Transverse colon (tissue), 4 donors: ENCODE measurements at regions not wholly inside any gene's neighbourhood (a gene's known extent, or its start where the extent isn't known, plus 50 kb on each side); places are given as distances from the start of the nearest gene placed in this dataset.

Source experiments
- DNase-seq: peaks from one replicate; pipeline ENCODE4 v3.0.0-alpha.2; 2019
- H3K27ac ChIP-seq, 4 donors: fragments of 200-600 bp; sonication (generic); 2 replicates each; pipeline ENCODE4 v1.5.1; 2016 to 2018; ENCODE audit warnings: inconsistent platforms in 4 of 4
- H3K27me3 ChIP-seq: fragments of 200-600 bp; sonication (generic); 2 replicates; pipeline ENCODE4 v1.5.1; 2017; ENCODE audit warnings: inconsistent platforms
- H3K36me3 ChIP-seq, 4 donors: fragments of 200-600 bp; sonication (generic); 2 replicates each; pipeline ENCODE4 v1.5.1; 2017 to 2019; ENCODE audit warnings: inconsistent platforms in 4 of 4
- H3K4me1 ChIP-seq, 4 donors: fragments of 200-600 bp; sonication (generic); 2 replicates each; pipeline ENCODE4 v1.5.1; 2017 to 2020; ENCODE audit warnings: inconsistent platforms in 4 of 4
- H3K4me3 ChIP-seq, 4 donors: fragments of 200-600 bp; sonication (generic); 1 replicate in 1 of 4; 2 replicates in 3 of 4; pipeline versions ENCODE4 v1.5.1 to v1.6.1; 2017 to 2019; ENCODE audit warnings: inconsistent platforms in 4 of 4
- H3K9me3 ChIP-seq, 2 donors: fragments of 200-600 bp; sonication (generic); 2 replicates each; pipeline ENCODE4 v1.5.1; 2017 to 2019; ENCODE audit warnings: inconsistent platforms in 2 of 2
- CTCF ChIP-seq, 5 experiments: fragments of 200-600 bp in 3 of 5; fragments of 450-650 bp in 2 of 5; sonication (generic) in 3 of 5; IDR thresholded peaks; 1 replicate in 2 of 5; 2 replicates in 3 of 5; pipeline ENCODE4 v1.5.1; 2016 to 2017; ENCODE audit warnings: antibody characterized with exemption in 5 of 5, inconsistent platforms in 3 of 5, mild to moderate bottlenecking in 2 of 5, moderate library complexity in 1 of 5
- EP300 ChIP-seq: sonication (generic); formaldehyde crosslinking; IDR thresholded peaks from one replicate; pipeline ENCODE4 v1.6.1; 2017; ENCODE audit warnings: antibody characterized with exemption, low read depth
- POLR2A ChIP-seq: fragments of 450-650 bp; IDR thresholded peaks from one replicate; pipeline ENCODE4 v1.6.1; 2016; ENCODE audit warnings: antibody characterized with exemption, mild to moderate bottlenecking, moderate library complexity
- POLR2AphosphoS5 ChIP-seq, 3 donors: sonication (generic); formaldehyde crosslinking; IDR thresholded peaks; one replicate each; pipeline ENCODE4 v1.6.1; 2016; ENCODE audit warnings: antibody characterized with exemption in 3 of 3
- WGBS, 2 donors: methylation state at CpG; one replicate each; pipeline ENCODE4 v1.1.5; 2018; ENCODE audit warnings: low coverage in 1 of 2; 5-methylcytosine and 5-hydroxymethylcytosine counted together
- in situ Hi-C, 4 donors: fragments of 200-750 bp; cut with MboI; loops; one replicate each; pipeline versions ENCODE4 v1.15.0 to v1.15.1; 2017; ENCODE audit warnings: low sequenced_read_pairs in 3 of 4, low pct_ligation_motif_present in 1 of 4, low pct_unique_long_range_greater_than_20kb in 1 of 4
- intact Hi-C: fragments of 100-400 bp; cut with DNase I; formaldehyde crosslinking; loops from one replicate; pipeline ENCODE4 v1.15.1; 2023; ENCODE audit warnings: low total_unique reads

GRCh38 chr15:91376038-91376437, 276.0 kb downstream of the SV2B start:
- in situ Hi-C loops, result no loop called here
- Histone ChIP-seq H3K27me3 (peaks cover 6% of the 10 kb centered on the region), H3K36me3 (no peaks in the 10 kb centered on the region), H3K4me3 (no peak overlapping the region), H3K9me3 (no peaks in the 10 kb centered on the region), H3K4me1 (no peaks in the 10 kb centered on the region), H3K27ac (no peak overlapping the region)
- intact Hi-C loops, result no loop called here
- no peak for TF ChIP-seq CTCF (IDR thresholded peaks at IDR 0.05)
- no peak for TF ChIP-seq POLR2AphosphoS5 (IDR thresholded peaks at IDR 0.05)
- TF ChIP-seq POLR2A, result no peak
- TF ChIP-seq EP300, result no peak
- DNase-seq, result no peak
- WGBS, 2 donors, result 63 to 69% methylated on average over 12 of the region's 12 CpGs

- H3K27ac ChIP-seq, result no peak overlapping the region
- no peaks in the 10 kb centered on the region for H3K27me3 ChIP-seq
- TF ChIP-seq POLR2A (no peak), POLR2AphosphoS5 (IDR thresholded peaks at IDR 0.05) (no peak), CTCF (IDR thresholded peaks at IDR 0.05) (no peak), EP300 (no peak)
- H3K4me3 ChIP-seq, result no peak overlapping the region
- H3K36me3 ChIP-seq, result no peaks in the 10 kb centered on the region
- DNase-seq, result no peak
- in situ Hi-C loops, result no loop called here
- H3K4me1 ChIP-seq, result no peaks in the 10 kb centered on the region
- 58 to 89% methylated on average over 1 to 2 of the region's 2 CpGs for WGBS, 2 donors
- H3K9me3 ChIP-seq, result no peaks in the 10 kb centered on the region
- intact Hi-C loops, result no loop called here
Observed at GRCh38 chr15:91380114-91380513, 280.1 kb downstream of the SV2B start.

- no peak for DNase-seq
- H3K9me3 ChIP-seq, result no peaks in the 10 kb centered on the region
- TF ChIP-seq POLR2A (no peak), EP300 (no peak), CTCF (IDR thresholded peaks at IDR 0.05) (no peak), POLR2AphosphoS5 (IDR thresholded peaks at IDR 0.05) (no peak)
- intact Hi-C loops (no loop called here), in situ Hi-C loops (no loop called here)
- no peak overlapping the region for H3K4me3 ChIP-seq
- no peak overlapping the region for H3K27ac ChIP-seq
- H3K27me3 ChIP-seq, result no peaks in the 10 kb centered on the region
- 80 to 95% methylated on average over 2 of the region's 2 CpGs for WGBS, 2 donors
- no peaks in the 10 kb centered on the region for H3K4me1 ChIP-seq
- no peaks in the 10 kb centered on the region for H3K36me3 ChIP-seq
Observed at GRCh38 chr15:91383532-91383931, 283.5 kb downstream of the SV2B start.

GRCh38 chr15:91384189-91384730, 284.2 kb downstream of the SV2B start:
- intact Hi-C loops, result no loop called here
- WGBS, 2 donors, result 85 to 87% methylated on average over 3 to 6 of the region's 6 CpGs
- DNase-seq, result no peak

More at GRCh38 chr15:91384189-91384730, 284.2 kb downstream of the SV2B start:
- in situ Hi-C loops, result no loop called here
- Histone ChIP-seq H3K9me3 (no peaks in the 10 kb centered on the region), H3K4me1 (no peaks in the 10 kb centered on the region), H3K36me3 (no peaks in the 10 kb centered on the region), H3K4me3 (no peak overlapping the region), H3K27ac (no peak overlapping the region), H3K27me3 (no peaks in the 10 kb centered on the region)
- TF ChIP-seq EP300 (no peak), POLR2A (no peak), CTCF (IDR thresholded peaks at IDR 0.05) (no peak)
